HEK293T (cell line): ENCODE measurements at regions not wholly inside any gene's neighbourhood (a gene's known extent, or its start where the extent isn't known, plus 50 kb on each side); places are given as distances from the start of the nearest gene placed in this dataset.

Source experiments
- ARNT ChIP-seq: fragments of 450-650 bp; IDR thresholded peaks from 2 replicates; pipeline ENCODE4 v1.6.1; 2017; ENCODE audit warnings: mild to moderate bottlenecking
- BHLHE40 ChIP-seq: fragments of 450-650 bp; IDR thresholded peaks from 2 replicates; pipeline ENCODE4 v1.6.1; 2016; ENCODE audit warnings: mild to moderate bottlenecking, moderate library complexity, borderline replicate concordance
- CTBP1 ChIP-seq: fragments of 450-650 bp; IDR thresholded peaks from 2 replicates; pipeline ENCODE4 v1.6.1; 2016; ENCODE audit warnings: borderline replicate concordance
- ELF4 ChIP-seq: fragments of 450-650 bp; IDR thresholded peaks from 2 replicates; pipeline ENCODE4 v1.6.1; 2017; ENCODE audit warnings: antibody characterized with exemption
- FOXA1 ChIP-seq: fragments of 450-650 bp; IDR thresholded peaks from 2 replicates; pipeline ENCODE4 v1.6.1; 2016; ENCODE audit warnings: mild to moderate bottlenecking
- FOXK2 ChIP-seq: fragments of 450-650 bp; IDR thresholded peaks from 2 replicates; pipeline ENCODE4 v1.6.1; 2016; ENCODE audit warnings: mild to moderate bottlenecking
- FOXM1 ChIP-seq: fragments of 450-650 bp; IDR thresholded peaks from 2 replicates; pipeline ENCODE4 v1.6.1; 2017; ENCODE audit warnings: mild to moderate bottlenecking, borderline replicate concordance
- LEF1 ChIP-seq: fragments of 450-650 bp; IDR thresholded peaks from 2 replicates; pipeline ENCODE4 v1.6.1; 2017; ENCODE audit warnings: mild to moderate bottlenecking, borderline replicate concordance
- NFRKB ChIP-seq: fragments of 450-650 bp; IDR thresholded peaks from 2 replicates; pipeline ENCODE4 v1.6.1; 2016; ENCODE audit warnings: mild to moderate bottlenecking, moderate library complexity
- SP1 ChIP-seq: fragments of 450-650 bp; IDR thresholded peaks from 2 replicates; pipeline ENCODE4 v1.6.1; 2017
- SUZ12 ChIP-seq: fragments of 450-650 bp; IDR thresholded peaks from 2 replicates; pipeline ENCODE4 v1.6.1; 2016; ENCODE audit warnings: mild to moderate bottlenecking
- TARDBP ChIP-seq: fragments of 450-650 bp; IDR thresholded peaks from 2 replicates; pipeline ENCODE4 v1.6.1; 2016
- ZNF384 ChIP-seq: fragments of 450-650 bp; IDR thresholded peaks from 2 replicates; pipeline ENCODE4 v1.6.1; 2016
- TF ChIP-seq, protein P1 (sequence below): fragments of 450-650 bp; IDR thresholded peaks from 2 replicates; pipeline ENCODE4 v1.6.1; 2016

DNA sequence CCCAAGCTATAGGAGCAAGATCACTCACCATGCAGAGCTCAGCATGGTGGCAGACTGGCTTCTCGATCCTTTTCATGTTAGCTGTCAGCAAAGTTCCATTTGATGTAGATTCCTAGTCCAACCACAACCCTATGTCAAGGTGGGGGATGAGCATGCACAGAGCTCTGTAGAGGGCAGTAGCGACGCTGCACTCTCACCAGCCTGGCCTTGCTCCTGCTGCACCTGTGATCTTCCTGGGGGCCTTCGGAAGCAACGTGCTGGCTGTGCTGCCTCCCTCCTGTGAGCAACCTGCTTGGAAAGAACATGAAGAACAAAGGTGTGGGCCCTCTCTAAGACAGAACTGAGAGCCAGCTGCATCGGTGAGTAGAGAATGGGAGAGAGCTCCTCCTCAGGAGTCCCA, 479.4 kb upstream of the MYT1L start:
- TF ChIP-seq ARNT (no peak), SP1 (no peak), TARDBP (no peak), FOXM1 (no peak), ZNF384 (no peak), BHLHE40 (no peak), ELF4 (no peak), FOXK2 (no peak), NFRKB (no peak), CTBP1 (no peak), SUZ12 (no peak), FOXA1 (no peak), LEF1 (no peak)
- TF ChIP-seq, protein P1, sequence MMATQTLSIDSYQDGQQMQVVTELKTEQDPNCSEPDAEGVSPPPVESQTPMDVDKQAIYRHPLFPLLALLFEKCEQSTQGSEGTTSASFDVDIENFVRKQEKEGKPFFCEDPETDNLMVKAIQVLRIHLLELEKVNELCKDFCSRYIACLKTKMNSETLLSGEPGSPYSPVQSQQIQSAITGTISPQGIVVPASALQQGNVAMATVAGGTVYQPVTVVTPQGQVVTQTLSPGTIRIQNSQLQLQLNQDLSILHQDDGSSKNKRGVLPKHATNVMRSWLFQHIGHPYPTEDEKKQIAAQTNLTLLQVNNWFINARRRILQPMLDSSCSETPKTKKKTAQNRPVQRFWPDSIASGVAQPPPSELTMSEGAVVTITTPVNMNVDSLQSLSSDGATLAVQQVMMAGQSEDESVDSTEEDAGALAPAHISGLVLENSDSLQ: no peak
